ENCODE measurements at regions not wholly inside any gene's neighbourhood (a gene's known extent, or its start where the extent isn't known, plus 50 kb on each side); places are given as distances from the start of the nearest gene placed in this dataset.

DNA sequence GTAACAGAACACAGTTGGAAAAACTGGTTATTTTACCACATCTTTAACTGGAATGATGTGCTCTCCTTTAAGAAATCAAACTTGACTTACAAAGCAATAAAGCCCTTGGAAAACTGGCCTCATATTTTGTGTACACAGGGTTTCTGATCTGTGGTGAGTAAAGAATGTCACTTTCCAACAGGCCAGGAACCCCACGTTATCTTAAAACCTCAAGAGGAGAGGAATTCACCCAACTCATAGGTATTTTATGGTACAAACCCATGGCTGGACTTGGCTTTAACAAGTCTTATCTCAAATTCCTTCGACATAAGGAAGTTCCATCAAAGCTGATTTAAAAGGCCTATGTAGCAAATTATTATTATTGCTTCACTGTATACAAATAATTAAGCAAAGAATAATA, 1735.1 kb downstream of the PCDH7 start:
- DNase-seq (ENCODE audit: low read depth): no peak
- no peak overlapping the region for H3K4me3 ChIP-seq (ENCODE audit: low read depth, low read length)

DNA sequence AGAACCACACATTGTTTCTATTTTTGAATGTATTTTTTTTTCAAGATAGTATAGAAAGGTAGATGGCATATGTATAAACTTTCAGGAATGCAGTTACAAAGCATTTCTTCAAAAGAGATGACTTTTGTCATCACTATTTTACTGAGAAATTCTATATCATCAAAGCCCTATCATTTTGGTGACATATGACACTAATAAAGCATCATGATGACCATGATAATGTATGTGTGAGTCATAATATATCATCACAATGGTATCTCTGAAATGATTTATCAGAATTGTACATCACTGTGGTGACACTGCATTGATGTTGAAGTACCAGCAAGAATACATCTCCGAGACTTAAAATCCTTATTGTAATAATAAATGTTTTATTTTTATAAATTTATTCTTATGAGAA, 1740.8 kb downstream of the PCDH7 start:
- no peak for DNase-seq (ENCODE audit: low read depth)
- TF ChIP-seq, protein P1, sequence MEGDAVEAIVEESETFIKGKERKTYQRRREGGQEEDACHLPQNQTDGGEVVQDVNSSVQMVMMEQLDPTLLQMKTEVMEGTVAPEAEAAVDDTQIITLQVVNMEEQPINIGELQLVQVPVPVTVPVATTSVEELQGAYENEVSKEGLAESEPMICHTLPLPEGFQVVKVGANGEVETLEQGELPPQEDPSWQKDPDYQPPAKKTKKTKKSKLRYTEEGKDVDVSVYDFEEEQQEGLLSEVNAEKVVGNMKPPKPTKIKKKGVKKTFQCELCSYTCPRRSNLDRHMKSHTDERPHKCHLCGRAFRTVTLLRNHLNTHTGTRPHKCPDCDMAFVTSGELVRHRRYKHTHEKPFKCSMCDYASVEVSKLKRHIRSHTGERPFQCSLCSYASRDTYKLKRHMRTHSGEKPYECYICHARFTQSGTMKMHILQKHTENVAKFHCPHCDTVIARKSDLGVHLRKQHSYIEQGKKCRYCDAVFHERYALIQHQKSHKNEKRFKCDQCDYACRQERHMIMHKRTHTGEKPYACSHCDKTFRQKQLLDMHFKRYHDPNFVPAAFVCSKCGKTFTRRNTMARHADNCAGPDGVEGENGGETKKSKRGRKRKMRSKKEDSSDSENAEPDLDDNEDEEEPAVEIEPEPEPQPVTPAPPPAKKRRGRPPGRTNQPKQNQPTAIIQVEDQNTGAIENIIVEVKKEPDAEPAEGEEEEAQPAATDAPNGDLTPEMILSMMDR (IDR thresholded peaks at IDR 0.05; ENCODE audit: insufficient read depth, low read depth, low read length): no peak
- no peak overlapping the region for H3K4me3 ChIP-seq (ENCODE audit: low read depth, low read length)

More for the DNA sequence above, 1735.1 kb downstream of the PCDH7 start:
- TF ChIP-seq, protein P1 (IDR thresholded peaks at IDR 0.05; ENCODE audit: insufficient read depth, low read depth, low read length): no peak

DNA sequence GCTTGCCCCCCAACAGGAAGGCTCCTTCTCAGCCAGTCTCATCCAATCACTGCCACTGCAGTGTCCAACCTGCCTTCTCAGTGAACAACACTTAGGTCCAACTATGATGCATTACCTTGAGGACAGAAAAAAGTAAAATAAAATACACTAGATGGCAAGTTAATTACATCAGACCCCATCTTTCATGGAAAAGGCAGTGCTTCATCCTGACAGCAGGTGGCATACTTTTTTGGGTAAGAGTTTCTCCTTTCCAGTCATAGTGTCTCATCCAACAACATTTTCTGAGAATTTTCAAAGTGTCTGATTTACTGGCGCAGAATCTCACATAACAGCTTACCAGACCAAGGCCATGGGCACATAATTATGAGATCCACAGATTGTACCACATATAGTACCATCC, 1742.8 kb downstream of the PCDH7 start:
- DNase-seq (ENCODE audit: low read depth): no peak
- TF ChIP-seq, protein P1 (IDR thresholded peaks at IDR 0.05; ENCODE audit: insufficient read depth, low read depth, low read length): peak; percentile 24
- H3K4me3 ChIP-seq (ENCODE audit: low read depth, low read length): no peak overlapping the region

DNA sequence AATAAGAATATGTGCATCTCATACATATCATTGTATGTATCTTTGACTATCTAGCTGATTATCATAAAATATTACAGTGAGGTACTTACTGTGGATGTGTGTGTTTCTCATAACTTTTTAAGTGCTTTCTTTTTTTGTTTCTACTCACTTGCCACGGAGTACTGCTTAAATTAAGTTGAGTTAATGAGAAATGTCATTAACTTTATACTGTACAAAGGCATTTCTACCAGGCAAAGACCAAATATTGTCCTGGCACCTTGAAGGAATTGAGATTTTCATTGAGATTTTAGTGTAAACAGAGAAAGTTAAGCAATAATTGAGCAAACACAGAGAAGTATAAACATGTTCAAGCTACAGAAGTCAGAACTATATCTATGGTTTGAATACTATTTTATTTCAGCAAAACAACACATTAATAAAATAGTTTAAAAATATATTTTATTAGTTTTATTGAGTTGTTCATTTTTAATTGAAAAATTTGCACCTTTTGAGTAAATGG, 1750.0 kb downstream of the PCDH7 start:
- TF ChIP-seq, protein P1 (IDR thresholded peaks at IDR 0.05; ENCODE audit: insufficient read depth, low read depth, low read length): no peak
- DNase-seq (ENCODE audit: low read depth): no peak

DNA sequence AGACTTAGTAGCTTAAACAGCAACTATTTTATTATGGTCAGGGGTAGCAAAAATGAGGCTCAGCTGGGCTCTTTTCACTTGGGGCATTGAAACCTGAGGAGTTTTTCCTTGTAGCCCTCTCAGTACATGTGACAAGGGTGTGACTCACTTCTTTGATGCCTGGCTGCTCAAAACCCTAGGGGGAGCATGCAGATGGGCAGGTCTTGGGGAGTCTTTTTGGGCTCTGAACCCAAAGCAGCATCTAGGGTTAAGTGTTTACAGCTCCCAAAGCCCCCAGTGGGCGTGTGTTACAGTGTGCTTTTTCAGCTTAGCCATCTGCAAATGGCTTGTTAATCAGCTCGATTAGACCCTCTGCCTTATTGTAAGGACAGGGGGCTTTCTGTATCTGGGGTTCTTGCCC, 1752.7 kb downstream of the PCDH7 start:
- no peak overlapping the region for H3K4me3 ChIP-seq (ENCODE audit: low read depth, low read length)
- DNase-seq (ENCODE audit: low read depth): no peak
- TF ChIP-seq, protein P1 (IDR thresholded peaks at IDR 0.05; ENCODE audit: insufficient read depth, low read depth, low read length): no peak

More for the DNA sequence above, 1750.0 kb downstream of the PCDH7 start:
- H3K4me3 ChIP-seq (ENCODE audit: low read depth, low read length): no peak overlapping the region

DNA sequence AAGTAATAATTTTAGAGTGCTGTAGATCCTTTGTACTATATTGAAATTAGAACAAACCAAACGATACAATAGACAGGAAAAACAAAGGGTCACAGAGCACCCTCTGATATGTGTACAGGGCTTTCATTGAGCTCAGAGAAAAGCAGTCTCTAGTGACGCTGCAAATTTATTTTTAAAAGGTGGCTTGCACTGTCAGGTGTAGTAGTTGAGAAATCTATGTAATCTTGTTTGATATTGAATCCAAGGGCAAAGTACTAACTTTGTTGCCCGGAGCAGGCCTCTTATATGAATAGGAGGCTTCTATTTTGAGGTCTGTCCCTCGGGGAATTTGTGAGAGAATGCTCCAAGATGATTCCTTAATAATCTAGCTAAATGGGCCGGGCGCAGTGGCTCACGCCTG, 1755.5 kb downstream of the PCDH7 start:
- no peak for DNase-seq (ENCODE audit: low read depth)
- TF ChIP-seq, protein P1 (IDR thresholded peaks at IDR 0.05; ENCODE audit: insufficient read depth, low read depth, low read length): no peak
- H3K4me3 ChIP-seq (ENCODE audit: low read depth, low read length): no peak overlapping the region

DNA sequence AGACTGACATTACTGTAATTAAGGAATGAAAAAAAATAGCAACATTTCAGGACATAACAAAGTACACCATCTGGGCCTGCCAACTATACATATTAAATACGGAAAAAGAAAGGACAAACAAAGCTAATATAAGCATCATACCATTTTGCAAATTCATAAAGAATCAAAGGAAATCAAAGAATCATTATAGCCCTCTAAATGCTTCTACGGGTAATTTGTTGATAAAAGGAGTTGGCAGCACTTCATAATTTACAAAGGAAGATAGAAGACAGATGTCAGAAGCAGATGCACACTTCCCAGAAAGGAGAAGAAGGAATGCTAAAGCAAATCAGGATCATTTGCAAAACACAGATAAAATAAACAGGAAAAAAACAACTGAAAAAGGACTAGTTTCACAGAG, 1757.3 kb downstream of the PCDH7 start:
- no peak overlapping the region for H3K4me3 ChIP-seq (ENCODE audit: low read depth, low read length)
- TF ChIP-seq, protein P1 (IDR thresholded peaks at IDR 0.05; ENCODE audit: insufficient read depth, low read depth, low read length): no peak
- no peak for DNase-seq (ENCODE audit: low read depth)
